ENCODE measurements at regions not wholly inside any gene's neighbourhood (a gene's known extent, or its start where the extent isn't known, plus 50 kb on each side); places are given as distances from the start of the nearest gene placed in this dataset.
"Not testable (repeated sequence)": the region's sequence is repeated elsewhere in the genome, so short reads cannot be mapped to it uniquely, and the experiment has no call there.

DNA sequence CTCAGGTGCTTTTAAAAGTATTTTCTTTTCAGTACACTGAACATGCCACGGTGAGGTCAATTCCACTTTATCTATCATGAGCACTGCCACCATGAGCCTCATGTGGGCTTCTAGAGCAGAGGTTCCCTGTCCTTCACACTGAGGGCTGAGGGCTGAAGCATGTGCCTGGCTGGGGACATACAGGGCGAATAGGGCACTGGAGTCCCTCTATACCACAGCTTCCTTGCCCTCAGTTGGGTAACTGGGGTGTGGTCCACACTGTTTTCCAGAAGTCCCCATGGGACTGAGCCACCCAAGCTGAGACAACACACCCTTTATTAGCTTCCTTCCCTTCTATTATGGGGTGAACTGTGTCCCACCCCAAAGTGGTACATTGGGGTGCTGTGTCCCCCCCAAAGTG is 172.2 kb upstream of the ID2 start:
- Histone ChIP-seq H3K36me3 (ENCODE audit: insufficient read depth, low read length) (no peaks in the 10 kb centered on the region), H3K4me2 (ENCODE audit: low read depth, low read length, poor library complexity, severe bottlenecking) (no peak overlapping the region), H3K9me3 (ENCODE audit: insufficient read depth, low read depth, low read length) (peaks cover 14% of the 10 kb centered on the region; the same call in 1 of the 2 replicates), H2AFZ (ENCODE audit: low read length) (no peak overlapping the region), H3K79me2 (ENCODE audit: insufficient read depth, low read length) (no peaks in the 10 kb centered on the region), H3K4me1 (ENCODE audit: insufficient read depth, low read length, poor library complexity, severe bottlenecking) (peaks cover 34% of the 10 kb centered on the region), H3K4me3 (ENCODE audit: low read length, poor library complexity, severe bottlenecking) (no peak overlapping the region), H4K20me1 (ENCODE audit: insufficient read depth, low read length, poor library complexity, severe bottlenecking) (no peaks in the 10 kb centered on the region), H3K9ac (ENCODE audit: low read depth, low read length, poor library complexity, severe bottlenecking) (no peak overlapping the region), H3K9me2 (replicated peaks; ENCODE audit: low read depth, low read length) (no peaks in the 10 kb centered on the region), H3F3A (ENCODE audit: low read depth) (peaks cover 5% of the 10 kb centered on the region), H3K27me3 (ENCODE audit: insufficient read depth, low read length, poor library complexity, severe bottlenecking) (no peaks in the 10 kb centered on the region)
- TF ChIP-seq CTCF (conservative IDR thresholded peaks at IDR 0.05; ENCODE audit: low read length) (no peak), EZH2phosphoT487 (IDR thresholded peaks at IDR 0.05; ENCODE audit: borderline replicate concordance) (no peak)

- H3K9me2 ChIP-seq (replicated peaks; ENCODE audit: low read depth, low read length); H3K9ac ChIP-seq (ENCODE audit: low read depth, low read length, poor library complexity, severe bottlenecking); H3F3A ChIP-seq (ENCODE audit: low read depth); H3K4me2 ChIP-seq (ENCODE audit: low read depth, low read length, poor library complexity, severe bottlenecking); H2AFZ ChIP-seq (ENCODE audit: low read length); H3K4me3 ChIP-seq (ENCODE audit: low read length, poor library complexity, severe bottlenecking); H3K79me2 ChIP-seq (ENCODE audit: insufficient read depth, low read length); H4K20me1 ChIP-seq (ENCODE audit: insufficient read depth, low read length, poor library complexity, severe bottlenecking); H3K36me3 ChIP-seq (ENCODE audit: insufficient read depth, low read length); H3K27me3 ChIP-seq (ENCODE audit: insufficient read depth, low read length, poor library complexity, severe bottlenecking): not testable (repeated sequence)
- Histone ChIP-seq H3K4me1 (ENCODE audit: insufficient read depth, low read length, poor library complexity, severe bottlenecking) (peaks cover 38% of the 10 kb centered on the region), H3K9me3 (ENCODE audit: insufficient read depth, low read depth, low read length) (peaks cover 14% of the 10 kb centered on the region; the same call in 1 of the 2 replicates)
Observed at GRCh38 chr2:8510055-8510454, 171.8 kb upstream of the ID2 start.

DNA sequence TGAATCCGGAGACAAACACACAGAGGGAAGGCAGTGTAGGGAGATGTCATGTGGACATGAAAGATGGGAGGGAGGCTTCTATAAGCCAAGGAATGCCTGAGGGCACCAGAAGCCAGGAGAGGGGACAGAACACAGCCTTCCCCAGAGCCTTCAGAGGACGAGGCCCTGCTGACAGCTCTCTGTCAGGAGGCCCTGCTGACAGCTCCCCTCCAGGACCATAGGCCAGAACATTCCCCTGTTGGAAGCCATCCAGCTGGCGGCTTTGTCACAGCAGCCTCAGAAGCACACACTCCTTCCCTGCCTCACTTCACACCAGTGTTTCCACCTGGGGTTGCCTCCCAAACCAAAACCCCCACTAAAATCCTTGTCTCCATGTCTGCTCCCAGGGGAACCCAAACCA is 171.3 kb upstream of the ID2 start:
- Histone ChIP-seq H3F3A (ENCODE audit: low read depth) (peaks cover 11% of the 10 kb centered on the region), H3K79me2 (ENCODE audit: insufficient read depth, low read length) (no peaks in the 10 kb centered on the region), H3K9me2 (replicated peaks; ENCODE audit: low read depth, low read length) (no peaks in the 10 kb centered on the region), H3K9me3 (ENCODE audit: insufficient read depth, low read depth, low read length) (peaks cover 14% of the 10 kb centered on the region; the same call in 1 of the 2 replicates), H3K4me3 (ENCODE audit: low read length, poor library complexity, severe bottlenecking) (no peak overlapping the region), H3K4me2 (ENCODE audit: low read depth, low read length, poor library complexity, severe bottlenecking) (no peak overlapping the region), H2AFZ (ENCODE audit: low read length) (no peak overlapping the region), H3K36me3 (ENCODE audit: insufficient read depth, low read length) (no peaks in the 10 kb centered on the region), H3K27me3 (ENCODE audit: insufficient read depth, low read length, poor library complexity, severe bottlenecking) (no peaks in the 10 kb centered on the region), H3K9ac (ENCODE audit: low read depth, low read length, poor library complexity, severe bottlenecking) (no peak overlapping the region), H4K20me1 (ENCODE audit: insufficient read depth, low read length, poor library complexity, severe bottlenecking) (no peaks in the 10 kb centered on the region), H3K4me1 (ENCODE audit: insufficient read depth, low read length, poor library complexity, severe bottlenecking) (peaks cover 41% of the 10 kb centered on the region)
- TF ChIP-seq CTCF (conservative IDR thresholded peaks at IDR 0.05; ENCODE audit: low read length) (no peak), EZH2phosphoT487 (IDR thresholded peaks at IDR 0.05; ENCODE audit: borderline replicate concordance) (no peak)

DNA sequence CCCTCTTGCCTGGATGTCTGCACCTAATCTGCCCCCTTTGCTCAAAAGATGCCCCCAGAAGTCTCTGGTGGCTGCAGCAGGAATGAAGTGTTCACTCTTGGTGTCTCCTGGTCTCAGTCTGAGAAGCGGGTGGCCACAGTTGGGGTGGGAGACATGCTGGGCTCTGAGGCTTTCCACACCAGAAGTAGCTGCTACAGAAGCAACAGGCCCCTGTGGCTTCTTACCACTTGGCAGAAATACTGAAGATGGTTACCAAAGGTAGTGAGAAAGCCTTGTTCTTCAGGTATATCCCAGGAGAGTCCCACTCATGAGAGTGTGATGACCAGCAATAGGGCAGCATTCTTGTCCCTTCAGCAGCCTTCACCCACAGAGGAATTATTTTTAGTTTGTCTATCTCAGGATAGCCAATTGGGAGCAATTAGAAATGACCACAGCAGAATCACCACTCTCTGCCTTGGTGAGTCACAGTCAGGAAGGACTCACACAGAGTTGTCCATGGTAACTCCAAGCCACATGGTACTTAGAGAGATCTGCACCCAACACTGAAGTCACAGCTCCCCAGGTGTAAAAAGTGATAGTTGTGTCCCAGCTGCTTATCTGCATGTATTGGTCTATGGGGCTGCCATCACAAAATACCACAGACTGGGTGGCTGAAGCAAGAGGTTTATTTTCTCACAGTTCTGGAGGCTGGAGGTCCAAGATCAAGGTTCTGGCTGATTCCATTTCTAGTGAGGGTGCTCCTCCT is 169.8 kb upstream of the ID2 start:
- H3K9ac ChIP-seq (ENCODE audit: low read depth, low read length, poor library complexity, severe bottlenecking): peak overlapping the region; percentile 23
- H3K9me3 ChIP-seq (ENCODE audit: insufficient read depth, low read depth, low read length): peaks cover 14% of the 10 kb centered on the region; the same call in 1 of the 2 replicates
- H3K9me2 ChIP-seq (replicated peaks; ENCODE audit: low read depth, low read length): no peaks in the 10 kb centered on the region
- no peak overlapping the region for H3K4me3 ChIP-seq (ENCODE audit: low read length, poor library complexity, severe bottlenecking)
- H2AFZ ChIP-seq (ENCODE audit: low read length): no peak overlapping the region
- peak overlapping the region; percentile 2 for H3K4me2 ChIP-seq (ENCODE audit: low read depth, low read length, poor library complexity, severe bottlenecking)
- no peaks in the 10 kb centered on the region for H3K79me2 ChIP-seq (ENCODE audit: insufficient read depth, low read length)
- H3F3A ChIP-seq (ENCODE audit: low read depth): peaks cover 17% of the 10 kb centered on the region
- TF ChIP-seq CTCF (conservative IDR thresholded peaks at IDR 0.05; ENCODE audit: low read length) (no peak), EZH2phosphoT487 (IDR thresholded peaks at IDR 0.05; ENCODE audit: borderline replicate concordance) (no peak)
- H4K20me1 ChIP-seq (ENCODE audit: insufficient read depth, low read length, poor library complexity, severe bottlenecking): no peaks in the 10 kb centered on the region
- H3K4me1 ChIP-seq (ENCODE audit: insufficient read depth, low read length, poor library complexity, severe bottlenecking): peaks cover 53% of the 10 kb centered on the region
- H3K27me3 ChIP-seq (ENCODE audit: insufficient read depth, low read length, poor library complexity, severe bottlenecking): no peaks in the 10 kb centered on the region
- H3K36me3 ChIP-seq (ENCODE audit: insufficient read depth, low read length): no peaks in the 10 kb centered on the region

Measured in Loucy (cell line).